Activated CD8-positive, alpha-beta T cell treated with anti-CD3 and anti-CD28 coated beads, Interleukin-2, amount 10 ng/mL, durations not matched to agents 7 days and 5 days (primary cell): ENCODE measurements at regions not wholly inside any gene's neighbourhood (a gene's known extent, or its start where the extent isn't known, plus 50 kb on each side); places are given as distances from the start of the nearest gene placed in this dataset.

ENCODE experiments used
- ATAC-seq: fragments of 150-1000 bp; cut with Tn5 transposase; one replicate; pipeline ENCODE4 v1.10.0; 2021; ENCODE audit warnings: moderate library complexity
- CTCF ChIA-PET: fragments of 350-600 bp; sonication (Branson Sonifier 250); formaldehyde crosslinking; loops from one replicate; lab custom pipeline; 2021; ENCODE audit warnings: antibody characterized with exemption; lab: Charles Lee
- POLR2A ChIA-PET: fragments of 350-600 bp; sonication (Branson Sonifier 250); formaldehyde crosslinking; loops from one replicate; lab custom pipeline; 2021; ENCODE audit warnings: antibody characterized with exemption; lab: Charles Lee
- DNase-seq: peaks from one replicate; pipeline ENCODE4 v3.0.0-alpha.2; 2020
- H3K27ac Mint-ChIP-seq: one replicate; pipeline ENCODE4 v1.8.0; 2021; ENCODE audit warnings: mild to moderate bottlenecking, mixed read lengths
- H3K27me3 Mint-ChIP-seq: one replicate; pipeline ENCODE4 v1.8.0; 2021; ENCODE audit warnings: low read depth, mixed read lengths
- H3K36me3 Mint-ChIP-seq: one replicate; pipeline ENCODE4 v1.8.0; 2021; ENCODE audit warnings: low read depth, mixed read lengths
- H3K4me1 Mint-ChIP-seq: one replicate; pipeline ENCODE4 v1.8.0; 2021; ENCODE audit warnings: low read depth, mixed read lengths
- H3K4me3 Mint-ChIP-seq: one replicate; pipeline ENCODE4 v1.8.0; 2021; ENCODE audit warnings: mild to moderate bottlenecking, mixed read lengths
- H3K9me3 Mint-ChIP-seq: one replicate; pipeline ENCODE4 v1.8.0; 2022; ENCODE audit warnings: mixed read lengths; ENCODE audit not compliant: insufficient read depth

GRCh38 chr3:31352331-31352730 lies 180.4 kb upstream of the STT3B start:
- ChIA-PET POLR2A (no interaction called here), CTCF (no interaction called here)
- Mint-ChIP-seq H3K4me3 (no peak overlapping the region), H3K27me3 (no peaks in the 10 kb centered on the region), H3K36me3 (no peaks in the 10 kb centered on the region), H3K27ac (no peak overlapping the region), H3K4me1 (peaks cover 1% of the 10 kb centered on the region), H3K9me3 (peaks cover 15% of the 10 kb centered on the region)
- DNase-seq = no peak
- no peak for ATAC-seq

DNA sequence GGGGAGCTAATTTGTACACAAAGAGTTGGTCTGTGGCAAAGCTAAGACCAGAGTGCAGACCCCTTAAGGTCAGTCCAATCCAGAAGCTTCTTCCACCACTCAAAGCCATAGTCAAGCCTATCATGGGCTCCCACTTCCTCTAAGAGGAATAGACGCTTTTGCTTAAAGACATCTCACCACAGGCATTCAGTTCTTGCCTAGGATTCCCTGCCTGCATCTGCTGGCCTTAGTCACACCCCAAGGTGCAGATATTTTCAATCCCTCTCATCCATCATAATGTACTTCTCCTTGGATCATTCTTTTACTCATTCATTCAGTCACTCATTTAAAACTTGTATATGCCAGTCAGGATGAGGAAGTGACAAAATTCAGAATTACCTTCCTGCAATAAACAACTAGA lies 179.6 kb upstream of the STT3B start:
- DNase-seq (no peak), ATAC-seq (no peak)
- Mint-ChIP-seq H3K4me1 (peaks cover 7% of the 10 kb centered on the region), H3K9me3 (peaks cover 15% of the 10 kb centered on the region), H3K4me3 (no peak overlapping the region), H3K27ac (no peak overlapping the region), H3K27me3 (no peaks in the 10 kb centered on the region), H3K36me3 (no peaks in the 10 kb centered on the region)
- POLR2A ChIA-PET = no interaction called here
- CTCF ChIA-PET = no interaction called here

DNA sequence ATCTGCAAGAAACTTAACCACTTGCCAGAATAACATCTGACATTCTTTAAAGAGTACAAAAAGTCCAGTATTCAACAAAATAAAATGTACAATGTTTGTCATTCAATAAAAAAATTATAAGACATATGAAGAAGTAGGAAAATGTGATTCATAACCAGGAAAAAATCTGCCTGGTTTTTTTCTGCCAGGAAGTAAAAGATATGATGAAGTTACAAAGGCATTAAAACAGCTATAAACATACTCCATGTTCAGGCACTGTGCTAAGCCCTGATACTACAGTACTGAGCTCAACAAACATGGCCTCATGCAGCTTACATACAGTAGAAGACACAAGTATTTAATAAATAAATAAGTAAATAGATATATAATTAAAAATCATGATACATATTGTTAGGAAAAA lies 178.4 kb upstream of the STT3B start:
- CTCF ChIA-PET = no interaction called here
- H3K9me3 Mint-ChIP-seq = peaks cover 15% of the 10 kb centered on the region

GRCh38 chr3:31355807-31356206 lies 176.9 kb upstream of the STT3B start:
- POLR2A ChIA-PET = no interaction called here
- ATAC-seq (no peak), DNase-seq (no peak)
- Mint-ChIP-seq H3K36me3 (no peaks in the 10 kb centered on the region), H3K27ac (no peak overlapping the region), H3K4me3 (no peak overlapping the region), H3K27me3 (no peaks in the 10 kb centered on the region), H3K9me3 (peaks cover 15% of the 10 kb centered on the region), H3K4me1 (peaks cover 7% of the 10 kb centered on the region)
- CTCF ChIA-PET = no interaction called here

More for the DNA sequence above, 178.4 kb upstream of the STT3B start:
- ATAC-seq (no peak), DNase-seq (no peak)
- peaks cover 7% of the 10 kb centered on the region for H3K4me1 Mint-ChIP-seq
- H3K36me3 Mint-ChIP-seq = no peaks in the 10 kb centered on the region
- H3K27me3 Mint-ChIP-seq = no peaks in the 10 kb centered on the region
- no peak overlapping the region for H3K4me3 Mint-ChIP-seq
- POLR2A ChIA-PET = no interaction called here
- H3K27ac Mint-ChIP-seq = no peak overlapping the region

DNA sequence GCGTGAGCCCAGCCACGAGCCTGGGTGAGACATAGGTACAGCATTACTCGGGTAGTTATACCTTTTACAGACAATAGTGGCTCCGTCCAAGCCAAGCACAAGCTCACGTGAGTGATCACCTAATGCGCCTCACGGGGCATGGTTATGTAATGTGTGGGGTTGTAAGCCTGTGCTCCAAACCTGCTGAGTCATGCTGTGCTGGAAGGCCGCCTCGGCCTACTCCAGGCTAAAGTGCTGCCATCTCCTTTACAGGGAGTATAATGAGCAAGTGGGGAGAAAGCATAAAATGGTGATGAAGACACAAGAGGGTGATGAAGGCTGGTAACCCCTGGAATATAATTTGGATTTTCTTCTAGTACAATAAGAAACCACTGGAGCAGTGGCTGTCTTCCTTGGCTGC lies 175.8 kb upstream of the STT3B start:
- H3K27ac Mint-ChIP-seq = no peak overlapping the region
- H3K9me3 Mint-ChIP-seq = peaks cover 15% of the 10 kb centered on the region
- POLR2A ChIA-PET = no interaction called here
- peaks cover 11% of the 10 kb centered on the region for H3K4me1 Mint-ChIP-seq
- ATAC-seq (no peak), DNase-seq (no peak)
- H3K27me3 Mint-ChIP-seq = no peaks in the 10 kb centered on the region
- CTCF ChIA-PET = no interaction called here
- no peak overlapping the region for H3K4me3 Mint-ChIP-seq
- no peaks in the 10 kb centered on the region for H3K36me3 Mint-ChIP-seq

DNA sequence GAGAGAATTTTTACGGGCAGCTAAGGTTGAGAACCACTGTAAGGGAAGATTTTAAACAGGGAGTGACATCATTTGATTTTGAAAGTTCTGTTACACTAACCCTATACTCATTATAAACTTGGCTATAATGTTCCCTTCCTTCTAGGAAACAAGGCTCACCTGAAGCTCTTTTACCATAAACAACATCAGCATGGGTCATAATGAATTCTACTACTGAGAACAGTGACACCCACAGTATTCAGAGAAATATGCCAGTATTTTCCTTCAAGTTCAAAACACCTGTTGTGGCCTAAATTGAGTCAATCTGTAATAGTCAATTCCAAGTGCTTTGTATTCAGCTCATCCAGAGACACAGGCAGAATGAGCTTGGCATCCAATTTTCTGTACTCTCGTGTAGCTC lies 175.3 kb upstream of the STT3B start:
- ChIA-PET CTCF (no interaction called here), POLR2A (no interaction called here)
- Mint-ChIP-seq H3K4me1 (peaks cover 11% of the 10 kb centered on the region), H3K9me3 (peaks cover 12% of the 10 kb centered on the region), H3K36me3 (no peaks in the 10 kb centered on the region), H3K27ac (no peak overlapping the region), H3K4me3 (no peak overlapping the region), H3K27me3 (no peaks in the 10 kb centered on the region)
- DNase-seq (no peak), ATAC-seq (no peak)

GRCh38 chr3:31358473-31359070 lies 174.2 kb upstream of the STT3B start:
- Mint-ChIP-seq H3K36me3 (no peaks in the 10 kb centered on the region), H3K9me3 (peaks cover 10% of the 10 kb centered on the region), H3K27me3 (no peaks in the 10 kb centered on the region), H3K27ac (no peak overlapping the region), H3K4me1 (peaks cover 11% of the 10 kb centered on the region), H3K4me3 (no peak overlapping the region)
- ChIA-PET CTCF (no interaction called here), POLR2A (no interaction called here)
- DNase-seq (no peak), ATAC-seq (no peak)

DNA sequence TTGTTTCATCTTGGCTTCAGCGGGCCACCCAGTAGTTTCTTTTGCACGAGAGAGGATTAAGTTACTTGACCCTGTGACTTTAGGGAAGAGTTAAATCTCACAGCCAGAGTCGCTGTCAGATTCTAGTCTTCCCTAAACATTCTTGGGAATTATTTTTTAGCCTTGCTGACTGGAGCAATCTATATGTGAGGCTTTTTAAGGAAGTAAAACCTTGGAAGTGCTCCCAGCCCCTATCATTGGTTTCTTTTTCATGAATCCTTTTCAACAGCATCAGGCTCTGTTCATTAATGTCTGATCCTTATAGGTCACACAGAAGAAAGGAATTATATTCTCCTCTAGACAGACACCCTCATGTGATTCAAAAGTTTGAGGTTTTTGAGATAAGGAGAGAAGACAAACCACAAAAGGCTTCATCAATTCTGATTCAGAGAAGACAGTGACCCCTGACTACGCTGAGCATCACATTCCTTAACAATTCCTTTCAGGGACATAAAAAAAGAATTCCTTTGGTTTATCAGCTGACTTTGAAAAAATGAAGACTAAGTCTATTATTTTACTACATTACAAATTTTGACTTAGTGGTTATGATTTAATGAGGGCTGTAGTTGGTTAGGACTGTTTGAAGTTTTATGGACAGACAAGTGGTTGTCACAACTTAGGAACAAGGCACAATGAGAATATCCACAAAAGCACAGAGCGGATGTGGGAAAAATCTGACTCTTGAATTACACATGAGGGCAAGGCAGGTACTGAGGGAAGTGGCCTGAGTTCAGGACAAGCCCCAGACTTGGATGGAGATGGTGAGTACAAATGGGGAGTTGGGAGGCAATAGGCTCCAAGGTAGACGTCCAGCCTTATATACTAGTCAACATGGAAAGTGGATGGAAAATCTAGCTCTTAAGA lies 171.1 kb upstream of the STT3B start:
- Mint-ChIP-seq H3K4me3 (no peak overlapping the region), H3K27me3 (no peaks in the 10 kb centered on the region), H3K36me3 (no peaks in the 10 kb centered on the region), H3K9me3 (no peaks in the 10 kb centered on the region), H3K4me1 (peaks cover 14% of the 10 kb centered on the region), H3K27ac (no peak overlapping the region)
- ATAC-seq (no peak), DNase-seq (no peak)
- POLR2A ChIA-PET = no interaction called here
- CTCF ChIA-PET = no interaction called here

DNA sequence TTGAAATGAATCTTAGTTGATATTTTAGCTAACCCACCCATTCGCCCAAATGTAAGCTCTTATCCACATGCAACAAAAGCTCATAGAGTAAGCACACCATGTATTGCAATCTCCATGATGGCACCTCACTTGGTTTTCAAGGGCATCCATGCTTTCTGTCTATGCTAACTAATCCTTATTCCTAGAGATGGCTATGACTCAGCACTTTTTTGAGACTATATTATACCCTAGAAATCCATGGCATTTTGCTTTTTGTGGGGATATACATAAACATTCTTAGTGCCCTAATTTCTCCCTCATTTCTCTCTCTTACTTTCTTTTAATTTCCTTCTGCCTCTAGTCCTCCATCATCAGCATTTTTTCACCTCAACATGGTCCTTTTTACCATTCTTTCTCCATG lies 168.5 kb upstream of the STT3B start:
- no peak for DNase-seq
- no peak for ATAC-seq
- Mint-ChIP-seq H3K27me3 (no peaks in the 10 kb centered on the region), H3K4me1 (peaks cover 7% of the 10 kb centered on the region), H3K9me3 (no peaks in the 10 kb centered on the region), H3K27ac (no peak overlapping the region), H3K36me3 (no peaks in the 10 kb centered on the region), H3K4me3 (no peak overlapping the region)
- ChIA-PET POLR2A (no interaction called here), CTCF (interaction anchor here (0.9 kb wide), 1 partner anchor 13 kb away, joined by 3 read pairs; no protein-coding TSS in a partner anchor)

- CTCF ChIA-PET = interaction anchor here (0.9 kb wide), 1 partner anchor 13 kb away, joined by 3 read pairs; no protein-coding TSS in a partner anchor
- no peak overlapping the region for H3K4me3 Mint-ChIP-seq
- H3K36me3 Mint-ChIP-seq = no peaks in the 10 kb centered on the region
- no peaks in the 10 kb centered on the region for H3K9me3 Mint-ChIP-seq
- no peaks in the 10 kb centered on the region for H3K27me3 Mint-ChIP-seq
- POLR2A ChIA-PET = no interaction called here
- no peak overlapping the region for H3K27ac Mint-ChIP-seq
- H3K4me1 Mint-ChIP-seq = peaks cover 11% of the 10 kb centered on the region
- DNase-seq (no peak), ATAC-seq (no peak)
These were observed 168.0 kb upstream of the STT3B start for GRCh38 chr3:31364711-31365110.

DNA sequence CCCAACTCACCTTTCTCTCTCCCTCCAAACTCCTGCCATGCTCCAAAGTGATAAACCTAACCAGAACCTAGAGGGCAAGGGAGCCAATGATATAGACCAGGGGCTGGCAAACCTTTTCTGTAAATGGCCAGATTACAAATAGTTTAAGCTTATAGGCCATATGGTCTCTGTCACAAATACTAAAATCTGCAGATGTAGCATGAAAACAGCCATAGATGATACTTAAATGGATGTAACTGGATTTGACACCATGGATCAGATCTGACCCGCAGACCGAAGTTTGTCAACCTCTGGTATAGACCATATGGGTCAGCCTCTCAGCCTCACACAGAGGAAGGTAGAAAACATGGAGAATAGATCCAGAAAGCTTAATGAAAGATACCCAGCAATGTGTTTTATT lies 165.2 kb upstream of the STT3B start:
- DNase-seq (no peak), ATAC-seq (no peak)
- Mint-ChIP-seq H3K27ac (no peak overlapping the region), H3K9me3 (no peaks in the 10 kb centered on the region), H3K27me3 (no peaks in the 10 kb centered on the region), H3K36me3 (peaks cover 2% of the 10 kb centered on the region), H3K4me1 (peaks cover 18% of the 10 kb centered on the region), H3K4me3 (no peak overlapping the region)
- CTCF ChIA-PET = no interaction called here
- POLR2A ChIA-PET = no interaction called here

- H3K4me3 Mint-ChIP-seq = no peak overlapping the region
- peak overlapping the region; percentile 9 for H3K27ac Mint-ChIP-seq
- DNase-seq (no peak), ATAC-seq (no peak)
- no peaks in the 10 kb centered on the region for H3K9me3 Mint-ChIP-seq
- peaks cover 17% of the 10 kb centered on the region for H3K4me1 Mint-ChIP-seq
- ChIA-PET CTCF (no interaction called here), POLR2A (interaction anchor here (1.0 kb wide), 1 partner anchor 12 kb away, joined by 5 read pairs; no protein-coding TSS in a partner anchor)
- H3K36me3 Mint-ChIP-seq = peaks cover 2% of the 10 kb centered on the region
- H3K27me3 Mint-ChIP-seq = no peaks in the 10 kb centered on the region
These were observed 162.9 kb upstream of the STT3B start for GRCh38 chr3:31369637-31370379.
